ENCODE measurements at regions not wholly inside any gene's neighbourhood (a gene's known extent, or its start where the extent isn't known, plus 50 kb on each side); places are given as distances from the start of the nearest gene placed in this dataset.

- no peak for DNase-seq
Measured at GRCh38 chr20:39234520-39235095, 272.5 kb downstream of the DHX35 start.

- DNase-seq: no peak
Measured at GRCh38 chr20:39233755-39234154, 271.6 kb downstream of the DHX35 start.

GRCh38 chr20:39227416-39227815, 265.3 kb downstream of the DHX35 start:
- DNase-seq: no peak

- DNase-seq: no peak
Measured at GRCh38 chr20:39225978-39226377, 263.8 kb downstream of the DHX35 start.

GRCh38 chr20:39225536-39225935, 263.4 kb downstream of the DHX35 start:
- no peak for DNase-seq

- no peak for DNase-seq
Measured at GRCh38 chr20:39222101-39222500, 260.0 kb downstream of the DHX35 start.

GRCh38 chr20:39216195-39216594, 254.1 kb downstream of the DHX35 start:
- DNase-seq: no peak

GRCh38 chr20:39214828-39215227, 252.7 kb downstream of the DHX35 start:
- DNase-seq: no peak

- no peak for DNase-seq
Measured at GRCh38 chr20:39213476-39214145, 251.5 kb downstream of the DHX35 start.

GRCh38 chr20:39211060-39211748, 249.1 kb downstream of the DHX35 start:
- no peak for DNase-seq

- no peak for DNase-seq
Measured at GRCh38 chr20:39210341-39211036, 248.3 kb downstream of the DHX35 start.

- no peak for DNase-seq
Measured at GRCh38 chr20:39206899-39207564, 244.9 kb downstream of the DHX35 start.

- DNase-seq: no peak
Measured at GRCh38 chr20:39195582-39196021, 233.5 kb downstream of the DHX35 start.

- no peak for DNase-seq
Measured at GRCh38 chr20:39190666-39191570, 228.8 kb downstream of the DHX35 start.

- DNase-seq: no peak
Measured at GRCh38 chr20:39188266-39188765, 226.2 kb downstream of the DHX35 start.

- DNase-seq: no peak
Measured at GRCh38 chr20:39181490-39181889, 219.3 kb downstream of the DHX35 start.

GRCh38 chr20:39176457-39176856, 214.3 kb downstream of the DHX35 start:
- no peak for DNase-seq

- DNase-seq: no peak
Measured at GRCh38 chr20:39170896-39171463, 208.8 kb downstream of the DHX35 start.

GRCh38 chr20:39165099-39165498, 203.0 kb downstream of the DHX35 start:
- no peak for DNase-seq

GRCh38 chr20:39164642-39165041, 202.5 kb downstream of the DHX35 start:
- no peak for DNase-seq

- no peak for DNase-seq
Measured at GRCh38 chr20:39163993-39164392, 201.8 kb downstream of the DHX35 start.
